Epithelial cell of esophagus (primary cell): ENCODE measurements at regions not wholly inside any gene's neighbourhood (a gene's known extent, or its start where the extent isn't known, plus 50 kb on each side); places are given as distances from the start of the nearest gene placed in this dataset.

ENCODE experiments used
- DNase-seq: peaks from one replicate; pipeline ENCODE4 v3.0.0; 2010; ENCODE audit warnings: low read depth
- H3K4me3 ChIP-seq: 2 replicates; pipeline ENCODE4 v1.5.1; 2011; ENCODE audit warnings: mild to moderate bottlenecking, low read length, control low read depth
- CTCF ChIP-seq: IDR thresholded peaks from 2 replicates; pipeline ENCODE4 v1.5.1; 2011; ENCODE audit warnings: low read depth, mild to moderate bottlenecking, low read length, control low read depth, inconsistent platforms; ENCODE audit not compliant: insufficient read depth; ENCODE audit errors: missing control alignments

- TF ChIP-seq CTCF, result no peak
- no peak overlapping the region for H3K4me3 ChIP-seq
- DNase-seq, result no peak
Measured at GRCh38 chr2:83574614-83575013, 884.5 kb downstream of the SUCLG1 start.

DNA sequence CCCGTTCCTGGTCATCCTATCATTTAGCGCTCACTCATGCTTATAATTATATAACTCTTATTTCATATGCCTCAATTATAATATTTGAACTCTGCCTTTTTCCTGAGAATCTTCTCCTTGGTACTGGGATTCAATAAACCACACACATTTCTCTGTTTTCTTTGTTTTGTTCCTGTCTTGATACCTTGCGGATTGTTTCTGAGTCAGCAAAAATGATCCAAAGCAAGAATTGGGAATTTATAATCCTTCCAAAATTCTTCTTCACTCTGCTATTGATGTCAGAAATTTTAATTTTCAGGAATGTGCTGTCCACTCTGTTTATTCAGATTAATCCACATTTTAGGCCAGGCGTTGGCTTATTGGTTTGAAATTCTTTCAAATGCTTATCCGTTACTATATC, 886.0 kb downstream of the SUCLG1 start:
- no peak for DNase-seq
- TF ChIP-seq CTCF, result no peak
- H3K4me3 ChIP-seq, result no peak overlapping the region

DNA sequence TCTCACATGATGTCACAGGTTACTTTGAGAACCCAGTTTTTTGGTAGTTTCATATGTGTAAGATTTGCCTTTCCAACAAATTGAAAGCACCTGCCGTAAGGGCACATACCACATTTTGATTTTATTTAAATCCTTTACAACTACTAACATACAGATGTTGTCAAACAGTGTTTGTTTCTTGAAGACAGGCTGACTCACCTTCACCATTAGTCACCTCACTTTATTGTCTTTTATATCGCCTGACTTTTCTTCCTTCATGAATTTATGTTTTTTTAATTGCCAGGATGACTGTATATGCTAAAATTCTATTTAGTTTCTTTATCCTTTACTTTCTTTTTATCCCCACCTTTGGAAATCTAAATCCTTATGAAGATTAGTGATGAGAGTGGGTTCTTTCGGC, 886.7 kb downstream of the SUCLG1 start:
- no peak for TF ChIP-seq CTCF
- no peak overlapping the region for H3K4me3 ChIP-seq
- peak; percentile 67 for DNase-seq

DNA sequence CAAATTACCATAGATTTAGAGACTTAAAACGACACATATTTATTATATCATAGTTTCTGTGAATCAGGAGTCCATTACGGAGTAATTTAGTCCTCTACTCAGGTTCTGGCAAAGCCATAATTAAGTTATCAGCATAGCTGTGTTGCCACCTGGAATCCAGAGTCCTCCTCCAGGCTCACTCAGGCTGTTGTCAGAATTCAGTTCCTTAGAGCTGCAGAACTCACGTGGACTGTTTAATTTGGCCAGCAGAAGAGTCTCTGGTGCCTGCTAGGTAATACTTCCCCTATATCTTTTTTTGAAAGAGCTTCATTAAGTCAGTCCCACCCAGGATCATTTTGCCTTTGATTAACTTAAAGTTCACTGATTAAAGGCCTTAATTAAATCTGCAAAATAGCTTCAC, 891.5 kb downstream of the SUCLG1 start:
- DNase-seq, result no peak
- TF ChIP-seq CTCF, result no peak
- no peak overlapping the region for H3K4me3 ChIP-seq

DNA sequence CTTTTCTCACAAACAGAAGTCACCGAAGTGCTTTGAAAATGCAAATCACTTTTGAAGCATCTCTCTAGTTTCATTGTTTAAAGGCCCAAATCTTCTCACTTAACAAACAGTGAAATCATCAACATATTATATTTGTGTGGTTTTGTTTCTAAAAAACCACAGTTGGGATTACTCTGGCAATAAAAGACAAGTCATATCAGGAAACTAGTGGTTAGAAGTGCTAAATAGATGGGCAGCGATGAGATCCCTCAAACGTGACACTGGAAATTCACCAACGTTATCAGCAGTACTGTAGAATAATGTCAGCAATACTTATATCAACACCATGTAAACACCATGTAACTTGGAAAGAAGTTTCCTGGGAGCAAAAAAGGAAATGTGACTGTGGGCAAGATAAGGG, 893.5 kb downstream of the SUCLG1 start:
- no peak for TF ChIP-seq CTCF
- no peak for DNase-seq
- no peak overlapping the region for H3K4me3 ChIP-seq

DNA sequence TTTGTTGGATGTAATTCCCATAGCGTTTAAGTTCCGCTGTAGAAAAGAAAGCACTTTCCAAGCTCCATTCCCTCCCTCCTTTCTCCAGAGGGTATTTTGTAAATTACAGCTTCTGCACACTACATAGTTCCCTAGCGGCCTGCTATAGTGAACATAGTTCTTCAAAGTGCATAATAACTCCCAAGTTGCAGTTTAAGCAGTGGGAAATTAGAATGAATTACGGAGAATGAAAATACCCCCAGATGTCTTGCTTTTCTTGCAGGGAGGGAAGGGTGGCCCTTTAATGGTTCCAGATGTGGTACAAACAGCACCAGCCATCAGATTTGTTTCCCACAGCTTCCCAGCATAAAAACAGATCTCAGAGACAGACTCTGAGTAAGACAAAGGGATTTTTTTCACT, 893.9 kb downstream of the SUCLG1 start:
- no peak for DNase-seq
- no peak overlapping the region for H3K4me3 ChIP-seq
- no peak for TF ChIP-seq CTCF

- H3K4me3 ChIP-seq, result no peak overlapping the region
- no peak for TF ChIP-seq CTCF
- DNase-seq, result no peak
Measured at GRCh38 chr2:83561592-83561991, 897.5 kb downstream of the SUCLG1 start.
